Panc1 (cell line): ENCODE measurements at regions not wholly inside any gene's neighbourhood (a gene's known extent, or its start where the extent isn't known, plus 50 kb on each side); places are given as distances from the start of the nearest gene placed in this dataset.

ENCODE experiments used
- CTCF ChIP-seq: fragments of 450-650 bp; IDR thresholded peaks from 2 replicates; pipeline ENCODE4 v1.5.1; 2017; ENCODE audit warnings: mild to moderate bottlenecking
- POLR2AphosphoS5 ChIP-seq: IDR thresholded peaks from 2 replicates; pipeline ENCODE4 v1.6.1; 2012; ENCODE audit warnings: mild to moderate bottlenecking, low read depth, low read length, moderate library complexity

- TF ChIP-seq CTCF, result no peak
- no peak for TF ChIP-seq POLR2AphosphoS5
These were observed 785.9 kb downstream of the GATA3 start for GRCh38 chr10:8840356-8840755.
